Coronary artery (tissue), 2 donors: ENCODE measurements at regions not wholly inside any gene's neighbourhood (a gene's known extent, or its start where the extent isn't known, plus 50 kb on each side); places are given as distances from the start of the nearest gene placed in this dataset.
"Not testable (repeated sequence)": the region's sequence is repeated elsewhere in the genome, so short reads cannot be mapped to it uniquely, and the experiment has no call there.

Experiments used
- DNase-seq: peaks from one replicate; pipeline ENCODE4 v3.0.0-alpha.2; 2017; ENCODE audit warnings: low spot score
- H3K27ac ChIP-seq, 2 donors: fragments of 200-600 bp; sonication (generic); one replicate each; pipeline ENCODE4 v1.5.1; 2016 to 2019
- H3K4me3 ChIP-seq: fragments of 200-600 bp; sonication (generic); 2 replicates; pipeline ENCODE4 v1.5.1; 2016; ENCODE audit warnings: mild to moderate bottlenecking, moderate library complexity
- TF ChIP-seq, protein P1 (sequence below): fragments of 200-600 bp; sonication (generic); IDR thresholded peaks from one replicate; pipeline ENCODE4 v1.5.1; 2019; ENCODE audit warnings: antibody characterized with exemption

- Histone ChIP-seq H3K4me3 (no peak overlapping the region), H3K27ac (no peak overlapping the region)
- TF ChIP-seq, protein P1, sequence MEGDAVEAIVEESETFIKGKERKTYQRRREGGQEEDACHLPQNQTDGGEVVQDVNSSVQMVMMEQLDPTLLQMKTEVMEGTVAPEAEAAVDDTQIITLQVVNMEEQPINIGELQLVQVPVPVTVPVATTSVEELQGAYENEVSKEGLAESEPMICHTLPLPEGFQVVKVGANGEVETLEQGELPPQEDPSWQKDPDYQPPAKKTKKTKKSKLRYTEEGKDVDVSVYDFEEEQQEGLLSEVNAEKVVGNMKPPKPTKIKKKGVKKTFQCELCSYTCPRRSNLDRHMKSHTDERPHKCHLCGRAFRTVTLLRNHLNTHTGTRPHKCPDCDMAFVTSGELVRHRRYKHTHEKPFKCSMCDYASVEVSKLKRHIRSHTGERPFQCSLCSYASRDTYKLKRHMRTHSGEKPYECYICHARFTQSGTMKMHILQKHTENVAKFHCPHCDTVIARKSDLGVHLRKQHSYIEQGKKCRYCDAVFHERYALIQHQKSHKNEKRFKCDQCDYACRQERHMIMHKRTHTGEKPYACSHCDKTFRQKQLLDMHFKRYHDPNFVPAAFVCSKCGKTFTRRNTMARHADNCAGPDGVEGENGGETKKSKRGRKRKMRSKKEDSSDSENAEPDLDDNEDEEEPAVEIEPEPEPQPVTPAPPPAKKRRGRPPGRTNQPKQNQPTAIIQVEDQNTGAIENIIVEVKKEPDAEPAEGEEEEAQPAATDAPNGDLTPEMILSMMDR, result no peak
- no peak for DNase-seq
Measured at GRCh38 chr2:131835621-131836091, 308.0 kb downstream of the CCDC74A start.

GRCh38 chr2:131836116-131836515 lies 308.4 kb downstream of the CCDC74A start:
- DNase-seq, H3K27ac ChIP-seq, H3K4me3 ChIP-seq: not testable (repeated sequence)

- H3K4me3 ChIP-seq, DNase-seq, H3K27ac ChIP-seq: not testable (repeated sequence)
Measured at GRCh38 chr2:131844044-131844443, 316.4 kb downstream of the CCDC74A start.

DNA sequence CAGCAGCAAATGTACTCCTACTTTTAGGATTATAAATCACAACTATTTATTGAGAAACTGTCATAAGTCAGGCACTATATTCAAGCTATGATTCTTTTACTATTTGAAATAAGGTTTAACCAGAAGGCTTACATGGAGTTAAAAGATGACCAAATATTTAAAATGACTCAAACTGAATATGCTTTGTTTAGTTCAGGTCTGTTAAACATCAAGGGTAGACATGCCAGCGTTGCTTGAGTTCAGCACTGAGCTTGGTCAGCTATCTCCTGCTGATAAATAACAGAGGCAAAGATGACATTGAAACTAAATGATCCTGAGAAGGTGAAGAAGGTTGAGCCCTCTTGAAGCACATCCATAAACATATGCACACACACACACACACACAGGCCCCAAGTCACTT lies 305.6 kb downstream of the ANKRD30BL start:
- not testable (repeated sequence) for H3K27ac ChIP-seq, DNase-seq, H3K4me3 ChIP-seq

DNA sequence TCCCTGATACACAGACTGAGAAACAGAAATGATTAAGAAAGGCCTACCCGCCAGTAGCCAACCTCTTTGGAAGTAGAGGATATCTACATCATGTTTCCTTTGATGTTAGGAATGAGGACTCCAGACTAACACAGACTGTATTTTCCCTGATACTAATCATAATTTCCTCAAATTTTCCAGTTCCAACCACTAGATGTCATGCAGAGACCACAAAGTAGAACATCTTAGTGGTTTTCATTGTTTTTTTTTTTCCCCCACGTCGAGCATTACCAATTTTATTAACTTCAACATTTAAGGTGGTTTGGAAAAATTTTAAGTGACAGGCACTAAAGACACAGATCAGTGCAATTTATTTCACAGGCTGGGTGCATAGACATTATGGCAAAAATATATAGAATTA lies 303.6 kb downstream of the ANKRD30BL start:
- not testable (repeated sequence) for H3K4me3 ChIP-seq, DNase-seq

More for the DNA sequence above, 303.6 kb downstream of the ANKRD30BL start:
- H3K27ac ChIP-seq, result not testable (repeated sequence)
